Mucosa of rectum (tissue), 2 donors: ENCODE measurements at regions not wholly inside any gene's neighbourhood (a gene's known extent, or its start where the extent isn't known, plus 50 kb on each side); places are given as distances from the start of the nearest gene placed in this dataset.

Experiments
- H3K27ac ChIP-seq, 2 donors: one replicate each; pipeline ENCODE4 v1.7.0; 2013; ENCODE audit warnings: inconsistent platforms in 2 of 2, low read depth in 2 of 2, low read length in 2 of 2
- H3K27me3 ChIP-seq, 2 donors: one replicate each; pipeline ENCODE4 v1.7.0; 2013; ENCODE audit warnings: low read length in 2 of 2; ENCODE audit not compliant: control insufficient read depth in 2 of 2, insufficient read depth in 2 of 2
- H3K36me3 ChIP-seq, 2 donors: one replicate each; pipeline ENCODE4 v1.7.0; 2013; ENCODE audit warnings: low read length in 2 of 2; ENCODE audit not compliant: control insufficient read depth in 2 of 2, insufficient read depth in 2 of 2
- H3K4me1 ChIP-seq, 2 donors: one replicate each; pipeline ENCODE4 v1.7.0; 2013; ENCODE audit warnings: low read length in 2 of 2, mild to moderate bottlenecking in 1 of 2; ENCODE audit not compliant: control insufficient read depth in 2 of 2, insufficient read depth in 2 of 2
- H3K4me3 ChIP-seq, 2 donors: one replicate each; pipeline ENCODE4 v1.7.0; 2013; ENCODE audit warnings: low read length in 2 of 2
- H3K9ac ChIP-seq, 2 donors: one replicate each; pipeline ENCODE4 v1.7.0; 2013; ENCODE audit warnings: low read length in 2 of 2, low read depth in 1 of 2, mild to moderate bottlenecking in 1 of 2
- H3K9me3 ChIP-seq, 2 donors: one replicate each; pipeline ENCODE4 v1.7.0; 2013; ENCODE audit warnings: low read length in 2 of 2; ENCODE audit not compliant: control insufficient read depth in 2 of 2
- donor health status: healthy.
- donor health status: Normal muscosa, but diverticular disease.

GRCh38 chr7:79855172-79855571 lies 279.5 kb upstream of the GNAI1 start:
- H3K27ac ChIP-seq = no peak overlapping the region
- H3K4me3 ChIP-seq = no peak overlapping the region
- H3K4me1 ChIP-seq = no peaks in the 10 kb centered on the region
- no peaks in the 10 kb centered on the region for H3K36me3 ChIP-seq
- no peak overlapping the region for H3K9ac ChIP-seq
- no peaks in the 10 kb centered on the region for H3K27me3 ChIP-seq
- H3K9me3 ChIP-seq = no peaks in the 10 kb centered on the region

GRCh38 chr7:79854621-79855020 lies 280.0 kb upstream of the GNAI1 start:
- Histone ChIP-seq H3K36me3 (no peaks in the 10 kb centered on the region), H3K27ac (no peak overlapping the region), H3K4me1 (no peaks in the 10 kb centered on the region), H3K4me3 (no peak overlapping the region), H3K9me3 (no peaks in the 10 kb centered on the region), H3K27me3 (no peaks in the 10 kb centered on the region), H3K9ac (no peak overlapping the region)

GRCh38 chr7:79837915-79838314 lies 296.7 kb upstream of the GNAI1 start:
- Histone ChIP-seq H3K4me3 (no peak overlapping the region), H3K9ac (no peak overlapping the region), H3K27me3 (no peaks in the 10 kb centered on the region), H3K27ac (no peak overlapping the region), H3K36me3 (no peaks in the 10 kb centered on the region), H3K4me1 (no peaks in the 10 kb centered on the region), H3K9me3 (no peaks in the 10 kb centered on the region)

GRCh38 chr7:79833616-79834015 lies 301.0 kb upstream of the GNAI1 start:
- Histone ChIP-seq H3K9ac (no peak overlapping the region), H3K4me1 (no peaks in the 10 kb centered on the region), H3K4me3 (no peak overlapping the region), H3K36me3 (no peaks in the 10 kb centered on the region), H3K27me3 (no peaks in the 10 kb centered on the region), H3K9me3 (no peaks in the 10 kb centered on the region), H3K27ac (no peak overlapping the region)

- H3K4me3 ChIP-seq = no peak overlapping the region
- no peaks in the 10 kb centered on the region for H3K27me3 ChIP-seq
- H3K9me3 ChIP-seq = no peaks in the 10 kb centered on the region
- no peak overlapping the region for H3K27ac ChIP-seq
- H3K9ac ChIP-seq = no peak overlapping the region
- H3K36me3 ChIP-seq = no peaks in the 10 kb centered on the region
- H3K4me1 ChIP-seq = no peaks in the 10 kb centered on the region
Measured at GRCh38 chr7:79828866-79829265, 305.8 kb upstream of the GNAI1 start.

GRCh38 chr7:79823246-79823951 lies 311.2 kb upstream of the GNAI1 start:
- Histone ChIP-seq H3K4me1 (no peaks in the 10 kb centered on the region), H3K9ac (no peak overlapping the region), H3K27me3 (no peaks in the 10 kb centered on the region), H3K4me3 (no peak overlapping the region), H3K9me3 (no peaks in the 10 kb centered on the region), H3K27ac (no peak overlapping the region), H3K36me3 (no peaks in the 10 kb centered on the region)

- Histone ChIP-seq H3K27ac (no peak overlapping the region), H3K4me3 (no peak overlapping the region), H3K36me3 (no peaks in the 10 kb centered on the region), H3K9me3 (no peaks in the 10 kb centered on the region), H3K27me3 (no peaks in the 10 kb centered on the region), H3K9ac (no peak overlapping the region), H3K4me1 (no peaks in the 10 kb centered on the region)
Measured at GRCh38 chr7:79822620-79823240, 311.9 kb upstream of the GNAI1 start.

GRCh38 chr7:79820387-79820786 lies 314.2 kb upstream of the GNAI1 start:
- Histone ChIP-seq H3K27ac (no peak overlapping the region), H3K27me3 (no peaks in the 10 kb centered on the region), H3K4me3 (no peak overlapping the region), H3K36me3 (no peaks in the 10 kb centered on the region), H3K9ac (no peak overlapping the region), H3K4me1 (no peaks in the 10 kb centered on the region), H3K9me3 (no peaks in the 10 kb centered on the region)

- Histone ChIP-seq H3K4me1 (no peaks in the 10 kb centered on the region), H3K27me3 (no peaks in the 10 kb centered on the region), H3K9me3 (no peaks in the 10 kb centered on the region), H3K36me3 (no peaks in the 10 kb centered on the region), H3K9ac (no peak overlapping the region), H3K4me3 (no peak overlapping the region), H3K27ac (no peak overlapping the region)
Measured at GRCh38 chr7:79810916-79811315, 323.7 kb upstream of the GNAI1 start.

GRCh38 chr7:79806161-79806734 lies 328.4 kb upstream of the GNAI1 start:
- no peak overlapping the region for H3K9ac ChIP-seq

More at GRCh38 chr7:79806161-79806734, 328.4 kb upstream of the GNAI1 start:
- no peaks in the 10 kb centered on the region for H3K4me1 ChIP-seq
- no peaks in the 10 kb centered on the region for H3K36me3 ChIP-seq
- no peaks in the 10 kb centered on the region for H3K27me3 ChIP-seq
- H3K4me3 ChIP-seq = no peak overlapping the region
- H3K27ac ChIP-seq = no peak overlapping the region
- H3K9me3 ChIP-seq = no peaks in the 10 kb centered on the region
